AG09309 (cell line): ENCODE measurements at regions not wholly inside any gene's neighbourhood (a gene's known extent, or its start where the extent isn't known, plus 50 kb on each side); places are given as distances from the start of the nearest gene placed in this dataset.

ENCODE experiments used
- DNase-seq: peaks from one replicate; pipeline ENCODE4 v3.0.0-alpha.2; 2010; ENCODE audit warnings: low read depth
- H3K4me3 ChIP-seq: 2 replicates; pipeline ENCODE4 v1.5.1; 2011; ENCODE audit warnings: mild to moderate bottlenecking, low read depth, low read length, moderate library complexity; ENCODE audit not compliant: control insufficient read depth
- CTCF ChIP-seq: IDR thresholded peaks from 2 replicates; pipeline ENCODE4 v1.5.1; 2011; ENCODE audit warnings: mild to moderate bottlenecking, low read depth, low read length, inconsistent platforms; ENCODE audit not compliant: insufficient read depth, control insufficient read depth; ENCODE audit errors: missing control alignments

DNA sequence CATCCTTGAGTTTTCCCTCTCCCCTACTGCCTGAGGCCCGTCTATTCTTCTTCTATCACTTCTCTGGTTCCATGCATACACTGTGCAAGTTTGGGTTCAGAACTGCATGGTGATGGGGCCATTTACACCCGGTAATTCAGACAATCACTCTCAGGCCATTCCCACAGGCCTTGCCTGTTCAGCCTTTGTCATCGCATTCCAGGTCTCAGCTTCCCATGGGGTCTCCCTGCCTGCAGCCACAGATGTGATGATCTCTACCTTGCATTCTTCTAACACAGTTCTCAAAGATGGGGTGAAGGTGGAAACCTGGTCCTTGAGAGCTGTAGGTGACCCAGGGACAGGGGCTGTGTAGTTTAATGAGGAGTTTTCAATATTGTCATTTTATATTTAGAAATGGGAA, 209.2 kb upstream of the TOPAZ1 start:
- TF ChIP-seq CTCF: no peak
- DNase-seq: no peak
- no peak overlapping the region for H3K4me3 ChIP-seq

GRCh38 chr3:44033123-44033522, 208.6 kb upstream of the TOPAZ1 start:
- no peak overlapping the region for H3K4me3 ChIP-seq
- no peak for TF ChIP-seq CTCF
- DNase-seq: no peak

- no peak overlapping the region for H3K4me3 ChIP-seq
- no peak for DNase-seq
- TF ChIP-seq CTCF: no peak
Measured at GRCh38 chr3:44036850-44037249, 204.8 kb upstream of the TOPAZ1 start.

- no peak for TF ChIP-seq CTCF
- DNase-seq: no peak
- no peak overlapping the region for H3K4me3 ChIP-seq
Measured at GRCh38 chr3:44039006-44039405, 202.7 kb upstream of the TOPAZ1 start.

GRCh38 chr3:44041726-44042125, 200.0 kb upstream of the TOPAZ1 start:
- no peak for DNase-seq
- no peak for TF ChIP-seq CTCF
- no peak overlapping the region for H3K4me3 ChIP-seq

GRCh38 chr3:44042772-44043171, 198.9 kb upstream of the TOPAZ1 start:
- no peak overlapping the region for H3K4me3 ChIP-seq
- no peak for TF ChIP-seq CTCF
- no peak for DNase-seq
